GM19372 (cell line): ENCODE measurements at regions not wholly inside any gene's neighbourhood (a gene's known extent, or its start where the extent isn't known, plus 50 kb on each side); places are given as distances from the start of the nearest gene placed in this dataset.
"Not testable (repeated sequence)": the region's sequence is repeated elsewhere in the genome, so short reads cannot be mapped to it uniquely, and the experiment has no call there.

ENCODE experiments used
- ATAC-seq: cut with Tn5 transposase; IDR thresholded peaks from one replicate; pipeline ENCODE4 v1.9.1; 2021; ENCODE audit warnings: mild to moderate bottlenecking, low read depth, moderate library complexity; ENCODE audit not compliant: unreplicated experiment

GRCh38 chr14:89053303-89053702 is 228.9 kb downstream of the TTC8 start:
- ATAC-seq, result no peak

GRCh38 chr14:89056394-89056793 is 231.9 kb downstream of the TTC8 start:
- ATAC-seq, result no peak

GRCh38 chr14:89058697-89059096 is 234.2 kb downstream of the TTC8 start:
- no peak for ATAC-seq

GRCh38 chr14:89060191-89060590 is 235.7 kb downstream of the TTC8 start:
- ATAC-seq, result no peak

- ATAC-seq, result no peak
Observed at GRCh38 chr14:89061696-89062095, 237.2 kb downstream of the TTC8 start.

GRCh38 chr14:89065879-89066278 is 241.4 kb downstream of the TTC8 start:
- no peak for ATAC-seq

- no peak for ATAC-seq
Observed at GRCh38 chr14:89067293-89067972, 243.0 kb downstream of the TTC8 start.

- no peak for ATAC-seq
Observed at GRCh38 chr14:89078021-89078795, 253.8 kb downstream of the TTC8 start.

GRCh38 chr14:89085231-89085731 is 260.8 kb downstream of the TTC8 start:
- ATAC-seq, result no peak

- ATAC-seq, result no peak
Observed at GRCh38 chr14:89085737-89086382, 261.4 kb downstream of the TTC8 start.

- no peak for ATAC-seq
Observed at GRCh38 chr14:89088530-89088929, 264.1 kb downstream of the TTC8 start.

- no peak for ATAC-seq
Observed at GRCh38 chr14:89089330-89089729, 264.9 kb downstream of the TTC8 start.

- no peak for ATAC-seq
Observed at GRCh38 chr14:89091781-89092180, 267.3 kb downstream of the TTC8 start.

GRCh38 chr14:89093083-89093730 is 268.8 kb downstream of the TTC8 start:
- no peak for ATAC-seq

GRCh38 chr14:89095036-89095435 is 270.6 kb downstream of the TTC8 start:
- no peak for ATAC-seq

GRCh38 chr14:89096946-89097345 is 272.5 kb downstream of the TTC8 start:
- no peak for ATAC-seq

GRCh38 chr14:89098254-89098653 is 273.8 kb downstream of the TTC8 start:
- no peak for ATAC-seq

- not testable (repeated sequence) for ATAC-seq
Observed at GRCh38 chr14:89104171-89104817, 279.8 kb downstream of the TTC8 start.

- ATAC-seq, result not testable (repeated sequence)
Observed at GRCh38 chr14:89104861-89105260, 280.4 kb downstream of the TTC8 start.
